ENCODE measurements at regions not wholly inside any gene's neighbourhood (a gene's known extent, or its start where the extent isn't known, plus 50 kb on each side); places are given as distances from the start of the nearest gene placed in this dataset.

- TF ChIP-seq POLR2A (IDR thresholded peaks at IDR 0.05; ENCODE audit: low read depth) (no peak), CTCF (IDR thresholded peaks at IDR 0.05) (no peak)
Observed at GRCh38 chr7:85705076-85705475, 518.2 kb upstream of the SEMA3D start.

Data from esophagus muscularis mucosa (tissue), 3 donors.